Thymus (tissue), 11 donors: ENCODE measurements at regions not wholly inside any gene's neighbourhood (a gene's known extent, or its start where the extent isn't known, plus 50 kb on each side); places are given as distances from the start of the nearest gene placed in this dataset.
A peak's percentile ranks its signal among the peaks of the same experiment; 100 is the strongest.

Experiments used
- DNase-seq, 9 donors: peaks; one replicate each; pipeline ENCODE4 v3.0.0-alpha.2; 2013; ENCODE audit warnings: low spot score in 9 of 9, low read depth in 6 of 9, missing footprints in 1 of 9
- H3K27ac ChIP-seq, 2 donors: one replicate each; pipeline ENCODE4 v1.5.1; 2013; ENCODE audit warnings: control low read depth in 1 of 2, low read depth in 1 of 2, low read length in 1 of 2, mild to moderate bottlenecking in 1 of 2, moderate library complexity in 1 of 2
- H3K27me3 ChIP-seq, 2 donors: one replicate each; pipeline ENCODE4 v1.5.1; 2013; ENCODE audit warnings: low read length in 1 of 2; ENCODE audit not compliant: control insufficient read depth in 2 of 2, insufficient read depth in 1 of 2
- H3K36me3 ChIP-seq, 2 donors: one replicate each; pipeline ENCODE4 v1.5.1; 2013; ENCODE audit warnings: low read length in 1 of 2, mild to moderate bottlenecking in 1 of 2, moderate library complexity in 1 of 2; ENCODE audit not compliant: control insufficient read depth in 2 of 2, insufficient read depth in 2 of 2
- H3K4me1 ChIP-seq, 2 donors: one replicate each; pipeline ENCODE4 v1.5.1; 2013; ENCODE audit warnings: low read length in 2 of 2; ENCODE audit not compliant: control insufficient read depth in 2 of 2, insufficient read depth in 2 of 2
- H3K4me3 ChIP-seq, 2 donors: one replicate each; pipeline ENCODE4 v1.5.1; 2013; ENCODE audit warnings: low read length in 2 of 2, control low read depth in 1 of 2, mild to moderate bottlenecking in 1 of 2
- H3K9me3 ChIP-seq, 2 donors: one replicate each; pipeline ENCODE4 v1.5.1; 2013; ENCODE audit warnings: low read length in 1 of 2, mild to moderate bottlenecking in 1 of 2; ENCODE audit not compliant: control insufficient read depth in 2 of 2, insufficient read depth in 1 of 2
- WGBS: extraction: QIAGEN DNeasy Blood & Tissue Kit; methylation state at CpG from one replicate; pipeline ENCODE4 v1.1.7; 2013; 5-methylcytosine and 5-hydroxymethylcytosine counted together
- donor health status: healthy.

- no peaks in the 10 kb centered on the region for H3K4me1 ChIP-seq
- no peaks in the 10 kb centered on the region for H3K36me3 ChIP-seq
- 95% methylated on average over 4 of the region's 4 CpGs for WGBS
- no peaks in the 10 kb centered on the region for H3K27me3 ChIP-seq
- no peak for DNase-seq
- no peak overlapping the region for H3K27ac ChIP-seq
- H3K4me3 ChIP-seq, result no peak overlapping the region
- H3K9me3 ChIP-seq, result peaks cover 0 to 6% of the 10 kb centered on the region in 2 donors
These were observed 106.7 kb downstream of the NXNL2 start for GRCh38 chr9:88641456-88642240.

- Histone ChIP-seq H3K27ac (no peak overlapping the region), H3K9me3 (peaks cover 0 to 6% of the 10 kb centered on the region in 2 donors), H3K4me1 (no peaks in the 10 kb centered on the region), H3K4me3 (no peak overlapping the region), H3K36me3 (no peaks in the 10 kb centered on the region), H3K27me3 (no peaks in the 10 kb centered on the region)
- no peak for DNase-seq
These were observed 107.4 kb downstream of the NXNL2 start for GRCh38 chr9:88642336-88642735.

GRCh38 chr9:88643931-88644330 is 109.0 kb downstream of the NXNL2 start:
- 97% methylated on average over 4 of the region's 4 CpGs for WGBS
- DNase-seq, result no peak
- no peaks in the 10 kb centered on the region for H3K36me3 ChIP-seq
- no peaks in the 10 kb centered on the region for H3K9me3 ChIP-seq
- no peak overlapping the region for H3K27ac ChIP-seq
- H3K27me3 ChIP-seq, result no peaks in the 10 kb centered on the region
- no peaks in the 10 kb centered on the region for H3K4me1 ChIP-seq
- no peak overlapping the region for H3K4me3 ChIP-seq

- H3K27me3 ChIP-seq, result no peaks in the 10 kb centered on the region
- DNase-seq, result no peak
- no peak overlapping the region for H3K27ac ChIP-seq
- no peak overlapping the region for H3K4me3 ChIP-seq
- WGBS, result 85% methylated on average over 7 of the region's 7 CpGs
- no peaks in the 10 kb centered on the region for H3K9me3 ChIP-seq
- no peaks in the 10 kb centered on the region for H3K4me1 ChIP-seq
- no peaks in the 10 kb centered on the region for H3K36me3 ChIP-seq
These were observed 110.3 kb downstream of the NXNL2 start for GRCh38 chr9:88645172-88645878.

GRCh38 chr9:88645879-88646199 is 110.9 kb downstream of the NXNL2 start:
- H3K27ac ChIP-seq, result no peak overlapping the region
- 95% methylated on average over 10 of the region's 10 CpGs for WGBS
- no peaks in the 10 kb centered on the region for H3K27me3 ChIP-seq
- H3K4me1 ChIP-seq, result no peaks in the 10 kb centered on the region
- H3K4me3 ChIP-seq, result no peak overlapping the region
- H3K9me3 ChIP-seq, result no peaks in the 10 kb centered on the region
- H3K36me3 ChIP-seq, result no peaks in the 10 kb centered on the region
- no peak for DNase-seq

- no peak overlapping the region for H3K4me3 ChIP-seq
- H3K36me3 ChIP-seq, result no peaks in the 10 kb centered on the region
- no peak for DNase-seq
- no peak overlapping the region for H3K27ac ChIP-seq
- no peaks in the 10 kb centered on the region for H3K27me3 ChIP-seq
- WGBS, result 95% methylated on average over 8 of the region's 8 CpGs
- H3K4me1 ChIP-seq, result no peaks in the 10 kb centered on the region
- H3K9me3 ChIP-seq, result no peaks in the 10 kb centered on the region
These were observed 111.7 kb downstream of the NXNL2 start for GRCh38 chr9:88646539-88647300.

- no peaks in the 10 kb centered on the region for H3K4me1 ChIP-seq
- H3K9me3 ChIP-seq, result no peaks in the 10 kb centered on the region
- no peak overlapping the region for H3K4me3 ChIP-seq
- H3K27me3 ChIP-seq, result no peaks in the 10 kb centered on the region
- DNase-seq, result peak in 1 of 9 donors; percentile 5
- 87% methylated on average over 10 of the region's 10 CpGs for WGBS
- H3K27ac ChIP-seq, result no peak overlapping the region
- H3K36me3 ChIP-seq, result no peaks in the 10 kb centered on the region
These were observed 117.0 kb downstream of the NXNL2 start for GRCh38 chr9:88651682-88652633.

- H3K4me1 ChIP-seq, result no peaks in the 10 kb centered on the region
- H3K27me3 ChIP-seq, result no peaks in the 10 kb centered on the region
- DNase-seq, result no peak
- no peak overlapping the region for H3K4me3 ChIP-seq
- H3K36me3 ChIP-seq, result no peaks in the 10 kb centered on the region
- WGBS, result 93% methylated on average over 1 of the region's 1 CpG
- H3K27ac ChIP-seq, result no peak overlapping the region
- H3K9me3 ChIP-seq, result no peaks in the 10 kb centered on the region
These were observed 117.9 kb downstream of the NXNL2 start for GRCh38 chr9:88652876-88653275.
